Central memory CD4-positive, alpha-beta T cell (primary cell): ENCODE measurements at regions not wholly inside any gene's neighbourhood (a gene's known extent, or its start where the extent isn't known, plus 50 kb on each side); places are given as distances from the start of the nearest gene placed in this dataset.

Experiments
- DNase-seq: peaks from one replicate; pipeline ENCODE4 v3.0.0; 2022

GRCh38 chr10:113446739-113447138, 106.1 kb upstream of the HABP2 start:
- DNase-seq = no peak

GRCh38 chr10:113447278-113447677, 105.6 kb upstream of the HABP2 start:
- DNase-seq = no peak

- DNase-seq = no peak
Measured at GRCh38 chr10:113449006-113449695, 103.7 kb upstream of the HABP2 start.

- DNase-seq = no peak
Measured at GRCh38 chr10:113450046-113450804, 102.6 kb upstream of the HABP2 start.

- no peak for DNase-seq
Measured at GRCh38 chr10:113450906-113451305, 101.9 kb upstream of the HABP2 start.

- no peak for DNase-seq
Measured at GRCh38 chr10:113452146-113452845, 100.6 kb upstream of the HABP2 start.

GRCh38 chr10:113453351-113453750, 99.5 kb upstream of the HABP2 start:
- DNase-seq = no peak

GRCh38 chr10:113454341-113455061, 98.4 kb upstream of the HABP2 start:
- DNase-seq = no peak

- no peak for DNase-seq
Measured at GRCh38 chr10:113455947-113456346, 96.9 kb upstream of the HABP2 start.

- no peak for DNase-seq
Measured at GRCh38 chr10:113456741-113457140, 96.1 kb upstream of the HABP2 start.

- DNase-seq = no peak
Measured at GRCh38 chr10:113457408-113457807, 95.4 kb upstream of the HABP2 start.

- DNase-seq = no peak
Measured at GRCh38 chr10:113458451-113458850, 94.4 kb upstream of the HABP2 start.

GRCh38 chr10:113458944-113459343, 93.9 kb upstream of the HABP2 start:
- no peak for DNase-seq

- no peak for DNase-seq
Measured at GRCh38 chr10:113459626-113460280, 93.1 kb upstream of the HABP2 start.

GRCh38 chr10:113463083-113463482, 89.8 kb upstream of the HABP2 start:
- no peak for DNase-seq

GRCh38 chr10:113463777-113464176, 89.1 kb upstream of the HABP2 start:
- no peak for DNase-seq

GRCh38 chr10:113469796-113470195, 83.1 kb upstream of the HABP2 start:
- DNase-seq = no peak

- no peak for DNase-seq
Measured at GRCh38 chr10:113470372-113471240, 82.2 kb upstream of the HABP2 start.

GRCh38 chr10:113471241-113471996, 81.4 kb upstream of the HABP2 start:
- DNase-seq = no peak

GRCh38 chr10:113473011-113473410, 79.8 kb upstream of the HABP2 start:
- no peak for DNase-seq

- DNase-seq = no peak
Measured at GRCh38 chr10:113473851-113474250, 79.0 kb upstream of the HABP2 start.
